ENCODE measurements at regions not wholly inside any gene's neighbourhood (a gene's known extent, or its start where the extent isn't known, plus 50 kb on each side); places are given as distances from the start of the nearest gene placed in this dataset.

DNA sequence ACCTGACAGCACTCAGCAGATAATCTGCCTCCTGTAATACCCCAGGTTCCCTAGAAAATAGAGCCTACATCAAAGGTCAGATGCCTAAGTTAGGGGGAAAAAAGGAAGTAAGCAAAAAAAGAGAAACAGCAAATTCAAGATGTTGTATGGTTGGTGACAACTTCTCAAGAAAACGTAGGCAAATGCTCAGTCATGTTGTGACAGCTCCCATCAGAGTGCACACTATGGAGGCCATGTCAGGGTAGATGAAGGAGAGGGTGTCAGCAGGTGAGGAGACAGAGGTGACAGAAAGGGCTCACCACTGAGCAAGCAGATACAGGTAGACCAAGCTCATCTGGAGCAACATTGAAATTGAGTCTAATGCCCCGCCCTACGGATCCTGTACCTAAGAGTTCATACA lies 356.8 kb upstream of the BRINP1 start:
- TF ChIP-seq, protein P1, sequence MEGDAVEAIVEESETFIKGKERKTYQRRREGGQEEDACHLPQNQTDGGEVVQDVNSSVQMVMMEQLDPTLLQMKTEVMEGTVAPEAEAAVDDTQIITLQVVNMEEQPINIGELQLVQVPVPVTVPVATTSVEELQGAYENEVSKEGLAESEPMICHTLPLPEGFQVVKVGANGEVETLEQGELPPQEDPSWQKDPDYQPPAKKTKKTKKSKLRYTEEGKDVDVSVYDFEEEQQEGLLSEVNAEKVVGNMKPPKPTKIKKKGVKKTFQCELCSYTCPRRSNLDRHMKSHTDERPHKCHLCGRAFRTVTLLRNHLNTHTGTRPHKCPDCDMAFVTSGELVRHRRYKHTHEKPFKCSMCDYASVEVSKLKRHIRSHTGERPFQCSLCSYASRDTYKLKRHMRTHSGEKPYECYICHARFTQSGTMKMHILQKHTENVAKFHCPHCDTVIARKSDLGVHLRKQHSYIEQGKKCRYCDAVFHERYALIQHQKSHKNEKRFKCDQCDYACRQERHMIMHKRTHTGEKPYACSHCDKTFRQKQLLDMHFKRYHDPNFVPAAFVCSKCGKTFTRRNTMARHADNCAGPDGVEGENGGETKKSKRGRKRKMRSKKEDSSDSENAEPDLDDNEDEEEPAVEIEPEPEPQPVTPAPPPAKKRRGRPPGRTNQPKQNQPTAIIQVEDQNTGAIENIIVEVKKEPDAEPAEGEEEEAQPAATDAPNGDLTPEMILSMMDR (IDR thresholded peaks at IDR 0.05) = no peak

DNA sequence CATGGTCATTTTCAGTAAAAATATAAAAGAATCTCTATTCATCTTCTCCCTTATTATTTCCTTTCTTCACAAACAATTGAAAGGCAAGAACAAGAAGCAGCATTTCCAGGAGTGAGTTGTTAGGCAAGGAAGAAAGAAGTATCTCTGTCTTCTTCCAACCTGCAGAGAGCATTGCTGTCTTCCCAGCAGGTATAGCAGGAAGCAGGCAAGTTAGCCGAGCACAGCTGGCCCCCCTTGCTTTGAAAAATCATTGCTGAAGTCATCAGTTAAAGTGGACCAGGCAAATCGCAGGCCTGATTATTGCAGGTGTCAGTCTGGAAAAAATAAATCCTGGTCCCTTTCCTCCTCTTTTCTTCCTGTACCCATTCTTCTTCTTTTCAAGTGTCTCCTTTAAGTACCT lies 353.1 kb upstream of the BRINP1 start:
- peaks cover 9% of the 10 kb centered on the region for H3K27me3 Mint-ChIP-seq
- H3K36me3 Mint-ChIP-seq (ENCODE audit: low read depth) = no peaks in the 10 kb centered on the region
- POLR2A ChIA-PET = no interaction called here
- TF ChIP-seq, protein P1 (IDR thresholded peaks at IDR 0.05) = no peak
- peaks cover 1% of the 10 kb centered on the region for H3K9me3 Mint-ChIP-seq
- intact Hi-C loops (cut with micrococcal nuclease) = no loop called here
- ATAC-seq (ENCODE audit: low read depth) = no peak
- no peak overlapping the region for H3K4me3 Mint-ChIP-seq
- H3K4me1 Mint-ChIP-seq = no peaks in the 10 kb centered on the region
- H3K27ac Mint-ChIP-seq = no peak overlapping the region
- DNase-seq = no peak
- CTCF ChIA-PET = no interaction called here

More for the DNA sequence above, 356.8 kb upstream of the BRINP1 start:
- intact Hi-C loops (cut with micrococcal nuclease) = no loop called here
- Mint-ChIP-seq H3K4me1 (no peaks in the 10 kb centered on the region), H3K9me3 (peaks cover 1% of the 10 kb centered on the region), H3K27ac (no peak overlapping the region), H3K36me3 (ENCODE audit: low read depth) (no peaks in the 10 kb centered on the region), H3K27me3 (peaks cover 20% of the 10 kb centered on the region), H3K4me3 (no peak overlapping the region)
- ChIA-PET CTCF (no interaction called here), POLR2A (no interaction called here)
- DNase-seq (no peak), ATAC-seq (ENCODE audit: low read depth) (no peak)

DNA sequence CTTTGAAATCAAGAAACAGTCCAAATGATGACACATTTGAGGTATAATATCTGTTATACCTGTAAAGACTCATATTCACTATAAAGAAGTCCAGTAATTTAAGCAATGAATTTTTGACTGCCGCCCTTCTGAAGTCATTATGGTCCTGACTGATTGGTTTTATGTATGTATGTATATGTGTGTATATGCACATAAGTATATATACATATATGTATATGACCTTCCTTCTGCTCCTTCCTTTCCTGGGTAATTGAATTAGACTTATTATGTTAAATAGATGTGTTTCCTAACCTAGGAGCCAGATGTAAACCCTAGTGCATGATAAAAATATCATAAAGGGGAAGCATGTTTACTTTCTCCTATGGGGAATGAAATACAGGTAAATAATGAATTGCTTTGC lies 343.1 kb upstream of the BRINP1 start:
- H3K9me3 Mint-ChIP-seq = no peaks in the 10 kb centered on the region
- ChIA-PET POLR2A (no interaction called here), CTCF (no interaction called here)
- peaks cover 4% of the 10 kb centered on the region for H3K27me3 Mint-ChIP-seq
- H3K4me1 Mint-ChIP-seq = no peaks in the 10 kb centered on the region
- no peak overlapping the region for H3K27ac Mint-ChIP-seq
- no peak for DNase-seq
- intact Hi-C loops (cut with micrococcal nuclease) = no loop called here
- H3K4me3 Mint-ChIP-seq = no peak overlapping the region
- TF ChIP-seq, protein P1 (IDR thresholded peaks at IDR 0.05) = no peak
- H3K36me3 Mint-ChIP-seq (ENCODE audit: low read depth) = no peaks in the 10 kb centered on the region
- ATAC-seq (ENCODE audit: low read depth) = no peak

DNA sequence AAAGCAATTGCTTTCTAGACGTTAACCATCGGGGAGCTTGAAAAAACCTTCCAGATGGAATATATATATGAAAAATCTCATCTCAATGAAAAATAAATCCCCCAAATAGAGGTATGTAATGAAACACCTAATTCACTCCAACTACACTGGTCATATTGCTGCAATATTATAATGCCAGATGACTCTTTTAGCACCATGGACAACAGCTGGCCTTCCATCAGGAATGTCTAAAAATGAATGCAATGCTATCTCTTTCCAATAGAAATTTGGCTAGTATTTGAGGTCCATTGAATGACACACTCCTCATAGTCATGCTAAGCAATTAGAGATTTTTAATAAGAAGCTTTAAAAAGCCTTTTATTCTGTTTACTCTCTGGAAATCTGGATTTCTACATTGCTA lies 340.2 kb upstream of the BRINP1 start:
- H3K4me3 Mint-ChIP-seq = no peak overlapping the region
- peaks cover 2% of the 10 kb centered on the region for H3K27me3 Mint-ChIP-seq
- TF ChIP-seq, protein P1 (IDR thresholded peaks at IDR 0.05) = no peak
- ChIA-PET CTCF (no interaction called here), POLR2A (no interaction called here)
- H3K27ac Mint-ChIP-seq = no peak overlapping the region
- no peaks in the 10 kb centered on the region for H3K4me1 Mint-ChIP-seq
- no peaks in the 10 kb centered on the region for H3K9me3 Mint-ChIP-seq
- DNase-seq (no peak), ATAC-seq (ENCODE audit: low read depth) (no peak)
- no peaks in the 10 kb centered on the region for H3K36me3 Mint-ChIP-seq (ENCODE audit: low read depth)
- intact Hi-C loops (cut with micrococcal nuclease) = no loop called here

DNA sequence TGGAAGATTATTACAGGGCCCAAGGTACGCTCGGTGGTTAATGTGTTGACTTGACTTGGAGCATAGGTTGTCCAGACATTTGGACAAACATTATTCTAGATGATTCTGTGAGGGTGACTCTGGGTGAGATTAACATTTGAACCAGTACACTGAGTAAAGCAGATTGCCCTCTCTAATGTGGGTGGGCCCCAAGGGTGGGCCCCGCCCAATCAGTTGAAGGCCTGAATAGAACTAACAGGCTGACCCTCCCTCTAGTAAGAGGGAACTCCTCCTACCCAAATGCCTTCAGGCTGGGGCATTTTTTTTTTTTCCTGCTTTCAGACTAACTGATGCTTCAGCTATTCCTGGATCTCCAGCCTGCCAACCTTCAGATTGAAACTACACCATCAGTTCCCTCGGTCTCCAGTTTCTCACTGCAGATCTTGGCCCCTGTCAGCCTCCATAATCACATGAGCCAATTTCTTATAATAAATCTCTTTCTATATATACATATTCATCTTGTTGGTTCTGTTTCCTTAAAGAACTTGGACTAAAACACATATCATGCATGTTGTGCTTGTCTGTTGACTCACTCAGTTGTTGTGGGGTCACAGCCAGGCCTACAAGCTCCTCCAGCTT lies 338.1 kb upstream of the BRINP1 start:
- H3K9me3 Mint-ChIP-seq = no peaks in the 10 kb centered on the region
- CTCF ChIA-PET = no interaction called here
- DNase-seq (no peak), ATAC-seq (ENCODE audit: low read depth) (no peak)
- no peaks in the 10 kb centered on the region for H3K36me3 Mint-ChIP-seq (ENCODE audit: low read depth)
- H3K4me3 Mint-ChIP-seq = no peak overlapping the region
- no peaks in the 10 kb centered on the region for H3K4me1 Mint-ChIP-seq
- peaks cover 2% of the 10 kb centered on the region for H3K27me3 Mint-ChIP-seq
- POLR2A ChIA-PET = no interaction called here
- intact Hi-C loops (cut with micrococcal nuclease) = no loop called here
- H3K27ac Mint-ChIP-seq = no peak overlapping the region
- TF ChIP-seq, protein P1 (IDR thresholded peaks at IDR 0.05) = no peak

All from activated B cell treated with CpG ODN at 0.5 μM for 24 hours (primary cell).